Brain pericyte (primary cell): ENCODE measurements at regions not wholly inside any gene's neighbourhood (a gene's known extent, or its start where the extent isn't known, plus 50 kb on each side); places are given as distances from the start of the nearest gene placed in this dataset.

Experiments
- DNase-seq: peaks from one replicate; pipeline ENCODE4 v3.0.0-alpha.2; 2012; ENCODE audit warnings: low read depth, low spot score

DNA sequence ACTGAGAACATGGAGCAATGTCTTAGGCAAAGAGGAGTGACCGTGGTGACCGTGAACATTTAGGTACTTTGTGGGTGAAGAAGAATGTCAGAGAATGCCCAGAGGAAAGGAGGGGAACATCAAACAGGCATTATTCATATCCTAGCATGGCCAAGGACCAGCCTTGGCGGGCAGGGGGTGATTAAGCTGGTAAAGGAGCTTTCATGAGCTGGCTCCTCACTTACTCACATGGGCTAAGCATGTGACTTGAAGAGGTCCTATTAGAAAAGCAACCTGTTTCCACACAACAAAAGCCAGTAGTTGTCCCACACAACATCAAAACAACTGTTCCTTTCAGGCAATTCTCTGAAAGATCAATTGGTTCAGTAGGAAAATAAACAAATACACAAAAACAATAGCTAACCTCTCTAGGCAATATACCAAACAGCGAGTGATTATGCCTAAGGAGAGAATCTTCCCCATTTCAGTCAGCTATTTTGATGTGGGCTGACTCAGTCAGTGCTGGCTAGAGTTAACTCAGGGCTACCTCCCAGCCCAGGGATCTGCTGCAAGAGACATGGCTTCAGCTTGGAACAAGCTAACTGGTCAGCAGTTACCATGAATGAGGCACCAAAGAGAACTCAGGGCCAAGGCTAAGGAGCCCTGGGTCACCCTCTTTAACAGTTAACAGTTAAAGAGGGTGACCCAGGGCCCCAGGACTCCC, 283.5 kb downstream of the ARHGAP12 start:
- DNase-seq = no peak

DNA sequence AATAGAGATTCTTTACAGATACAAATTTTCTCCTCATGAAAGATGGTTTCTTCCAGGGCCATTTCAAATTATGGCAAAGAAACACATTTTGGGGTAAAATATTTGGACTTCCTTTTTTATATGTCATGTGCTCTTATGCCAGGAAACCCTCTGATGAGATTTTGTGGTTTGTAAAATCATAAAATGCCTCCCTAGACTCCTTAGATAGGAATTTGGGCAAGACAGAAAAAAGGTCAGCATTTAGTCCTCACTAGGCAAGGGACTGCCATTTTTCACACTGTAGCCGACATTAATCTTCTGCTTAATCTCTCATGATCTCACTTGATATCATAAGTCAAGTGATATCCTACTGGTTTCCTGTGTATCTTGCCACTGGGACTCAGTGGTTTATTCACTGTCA, 286.4 kb downstream of the ARHGAP12 start:
- no peak for DNase-seq

DNA sequence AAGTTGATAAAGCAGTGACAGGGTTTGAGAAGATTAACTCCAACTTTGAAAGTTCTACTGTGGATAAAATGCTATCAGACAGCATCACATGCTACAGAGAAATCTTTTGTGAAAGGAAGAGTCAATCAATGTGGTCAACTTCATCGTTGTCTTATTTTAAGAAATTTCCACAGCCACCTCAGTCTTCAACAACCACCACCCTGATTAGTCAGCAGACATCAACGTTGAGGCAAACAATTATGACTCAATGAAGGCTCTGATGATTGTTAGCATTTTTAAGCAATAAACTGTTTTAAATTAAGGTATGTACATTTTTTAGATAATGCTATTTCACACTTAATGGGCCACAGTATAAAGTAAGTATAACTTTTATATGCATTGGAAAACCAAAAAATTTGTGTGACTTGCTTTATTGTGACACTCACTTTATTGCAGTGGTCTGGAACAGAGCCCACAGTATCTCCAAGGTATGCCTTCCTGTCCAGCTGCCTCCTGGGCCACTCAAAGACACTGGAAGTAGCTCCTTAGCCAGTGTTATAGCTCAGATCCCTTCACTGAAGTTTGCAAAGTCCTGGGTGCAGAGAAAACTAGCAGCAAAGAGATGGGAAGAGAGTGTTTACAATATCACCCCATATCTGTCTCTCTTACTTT, 293.1 kb downstream of the ARHGAP12 start:
- DNase-seq = no peak

DNA sequence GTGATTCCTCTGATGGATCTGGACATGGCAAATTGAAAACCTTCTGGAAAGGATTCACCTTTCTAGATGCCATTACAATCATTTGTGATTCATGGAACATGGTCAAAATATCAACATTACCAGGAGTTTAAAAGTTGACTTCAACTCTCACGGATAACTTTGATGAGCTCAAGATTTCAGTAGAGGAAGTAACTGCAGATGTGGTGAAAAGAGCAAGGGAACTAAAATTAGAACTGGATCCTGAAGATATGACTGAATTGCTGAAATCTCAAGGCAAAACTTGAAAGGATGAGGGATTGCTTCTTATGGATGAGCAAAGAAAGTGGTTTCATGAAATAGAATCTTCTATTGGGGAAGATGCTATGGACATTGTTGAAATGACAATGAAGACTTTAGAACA, 293.6 kb downstream of the ARHGAP12 start:
- no peak for DNase-seq

DNA sequence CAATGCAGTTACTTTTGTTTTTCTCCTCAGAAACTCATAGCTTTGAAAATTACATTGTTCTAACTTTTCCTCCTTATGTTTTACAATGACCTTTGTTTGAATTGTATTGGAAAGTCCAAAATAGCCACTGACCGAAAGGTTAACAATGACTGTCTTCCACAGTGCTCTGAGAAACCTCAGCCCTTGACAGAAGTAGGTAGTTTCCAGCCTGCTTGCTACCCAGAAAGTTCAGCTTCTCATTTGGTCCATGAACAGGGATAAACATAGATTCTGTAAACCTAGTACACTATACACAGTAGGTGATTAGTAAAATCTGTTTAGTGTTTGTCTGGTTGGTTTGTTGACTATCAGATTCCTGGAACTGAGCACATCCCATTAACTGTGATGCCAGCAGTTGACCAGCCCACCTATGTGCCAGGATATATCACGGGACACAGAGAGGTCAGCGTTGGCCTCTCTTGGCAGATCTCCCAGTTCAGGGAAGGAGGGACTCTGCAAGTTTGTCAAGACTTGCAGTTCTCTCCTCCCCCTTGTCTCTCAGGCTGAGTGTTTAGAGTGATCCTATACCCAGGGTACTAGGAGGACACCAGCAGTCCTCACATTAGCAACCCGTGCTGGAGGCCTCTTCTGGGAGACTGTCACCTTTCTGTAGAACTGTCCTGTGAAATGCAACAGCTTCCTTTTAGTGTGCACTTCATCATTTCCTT, 297.6 kb downstream of the ARHGAP12 start:
- DNase-seq = no peak

DNA sequence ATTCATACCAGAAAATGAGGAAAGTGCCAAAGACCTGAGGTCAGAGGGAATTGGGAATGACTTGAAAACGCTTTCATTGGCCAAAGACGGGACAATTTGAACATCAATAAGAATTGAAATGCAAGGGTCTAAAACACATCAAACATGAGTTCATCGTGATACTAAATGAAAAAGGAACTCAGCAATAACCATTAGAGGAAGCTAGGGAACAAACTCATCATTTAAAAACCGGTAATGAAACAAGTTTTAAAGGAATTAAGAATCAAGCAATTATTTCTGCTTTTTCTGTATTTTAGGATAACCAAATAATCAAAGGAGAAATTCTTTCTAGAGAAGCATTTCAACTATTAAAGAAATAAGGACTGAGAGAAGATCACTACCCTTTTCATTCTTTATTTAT, 303.1 kb downstream of the ARHGAP12 start:
- no peak for DNase-seq

DNA sequence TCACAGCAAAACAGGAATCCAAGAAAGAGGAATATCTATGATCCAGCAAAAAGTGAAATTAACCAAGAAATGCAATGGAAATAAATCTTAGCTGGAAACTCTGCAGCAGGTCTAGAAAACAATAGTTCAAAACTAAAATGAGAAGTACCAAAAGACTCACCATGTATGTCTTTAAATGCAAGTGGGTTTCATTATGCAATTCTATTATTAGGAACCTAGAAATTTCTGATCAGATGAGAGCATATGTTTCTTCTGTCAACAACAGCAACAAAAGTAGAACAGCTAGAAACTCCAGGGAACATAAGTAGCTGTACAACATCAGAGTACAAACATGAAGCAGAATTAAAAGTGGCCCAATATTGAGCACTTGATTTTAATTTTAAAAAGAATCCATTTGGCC, 304.0 kb downstream of the ARHGAP12 start:
- no peak for DNase-seq

DNA sequence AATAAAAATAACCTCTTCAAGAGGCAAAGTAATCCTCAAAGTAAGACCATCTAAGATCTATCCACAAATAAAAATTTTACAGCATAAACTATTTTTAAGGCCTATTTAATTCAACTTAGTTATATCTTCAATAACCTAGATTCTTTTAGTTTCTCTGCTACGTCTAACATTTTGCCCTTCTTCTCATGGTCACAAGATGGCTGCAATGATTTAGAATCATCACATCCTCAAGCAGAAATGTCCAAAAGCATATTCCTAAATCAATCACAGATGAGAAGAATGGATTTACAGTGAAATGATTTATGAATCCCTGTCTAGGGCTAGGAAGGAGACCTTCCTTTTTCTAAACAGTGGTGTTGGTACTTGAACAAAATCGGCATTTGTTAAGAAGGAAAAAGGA, 304.7 kb downstream of the ARHGAP12 start:
- DNase-seq = no peak

DNA sequence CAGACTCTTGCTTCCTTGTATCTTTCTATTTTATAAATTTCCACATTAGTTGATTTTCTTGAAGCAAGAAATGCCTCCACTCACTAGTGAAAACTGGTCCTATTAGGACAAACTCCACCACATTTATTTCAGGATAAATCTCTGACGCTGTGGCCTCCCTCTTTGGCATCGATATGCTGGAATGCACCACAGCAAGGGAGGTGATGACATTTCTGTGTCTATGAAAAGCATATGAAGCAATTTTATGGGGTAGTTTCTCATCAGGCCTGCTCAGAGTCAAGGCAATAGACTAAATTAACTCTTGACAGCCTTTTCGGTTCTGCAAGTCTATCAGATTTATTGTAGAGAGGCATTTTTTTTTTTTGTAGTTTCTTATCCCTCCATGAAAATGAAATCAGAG, 304.4 kb downstream of the ZEB1 start:
- DNase-seq = no peak

DNA sequence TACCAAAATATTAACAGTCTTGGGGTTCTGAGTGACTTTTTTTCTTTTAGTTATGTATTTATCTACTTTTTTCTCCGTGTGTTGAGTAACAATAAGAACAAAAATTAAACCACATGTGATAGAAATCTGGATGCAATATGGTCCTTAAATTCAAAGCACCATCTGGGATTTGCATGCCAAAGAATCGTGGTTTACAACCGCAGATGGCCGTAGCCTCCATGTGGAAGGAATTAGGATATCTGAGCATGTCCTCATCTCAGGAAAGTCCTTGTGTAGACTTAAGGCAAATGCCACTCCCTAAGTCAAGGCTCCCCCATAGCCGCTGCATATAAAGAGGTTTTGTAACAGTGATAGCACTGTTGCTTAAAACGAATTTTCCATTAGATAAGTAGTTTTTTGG, 304.0 kb downstream of the ZEB1 start:
- no peak for DNase-seq

DNA sequence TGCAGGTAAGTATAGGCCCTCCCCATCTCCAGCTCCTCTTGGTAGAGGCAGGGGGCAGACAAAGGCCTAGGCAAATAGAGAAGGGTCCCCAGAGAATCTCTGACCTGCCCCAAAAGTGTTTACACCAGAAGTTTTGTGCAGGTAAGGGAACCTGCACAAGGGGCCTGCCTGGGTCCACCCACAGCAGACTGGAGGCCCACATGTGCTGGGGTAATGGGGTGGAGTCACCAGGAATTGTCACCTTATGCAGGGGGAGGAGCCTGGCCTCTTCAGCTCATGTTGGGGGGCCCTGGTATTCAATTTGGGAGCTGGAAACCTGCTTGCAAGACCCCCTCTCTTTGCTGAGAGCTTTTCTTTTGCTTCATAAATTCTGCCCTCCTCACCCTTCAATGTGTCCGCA, 302.7 kb downstream of the ZEB1 start:
- no peak for DNase-seq

DNA sequence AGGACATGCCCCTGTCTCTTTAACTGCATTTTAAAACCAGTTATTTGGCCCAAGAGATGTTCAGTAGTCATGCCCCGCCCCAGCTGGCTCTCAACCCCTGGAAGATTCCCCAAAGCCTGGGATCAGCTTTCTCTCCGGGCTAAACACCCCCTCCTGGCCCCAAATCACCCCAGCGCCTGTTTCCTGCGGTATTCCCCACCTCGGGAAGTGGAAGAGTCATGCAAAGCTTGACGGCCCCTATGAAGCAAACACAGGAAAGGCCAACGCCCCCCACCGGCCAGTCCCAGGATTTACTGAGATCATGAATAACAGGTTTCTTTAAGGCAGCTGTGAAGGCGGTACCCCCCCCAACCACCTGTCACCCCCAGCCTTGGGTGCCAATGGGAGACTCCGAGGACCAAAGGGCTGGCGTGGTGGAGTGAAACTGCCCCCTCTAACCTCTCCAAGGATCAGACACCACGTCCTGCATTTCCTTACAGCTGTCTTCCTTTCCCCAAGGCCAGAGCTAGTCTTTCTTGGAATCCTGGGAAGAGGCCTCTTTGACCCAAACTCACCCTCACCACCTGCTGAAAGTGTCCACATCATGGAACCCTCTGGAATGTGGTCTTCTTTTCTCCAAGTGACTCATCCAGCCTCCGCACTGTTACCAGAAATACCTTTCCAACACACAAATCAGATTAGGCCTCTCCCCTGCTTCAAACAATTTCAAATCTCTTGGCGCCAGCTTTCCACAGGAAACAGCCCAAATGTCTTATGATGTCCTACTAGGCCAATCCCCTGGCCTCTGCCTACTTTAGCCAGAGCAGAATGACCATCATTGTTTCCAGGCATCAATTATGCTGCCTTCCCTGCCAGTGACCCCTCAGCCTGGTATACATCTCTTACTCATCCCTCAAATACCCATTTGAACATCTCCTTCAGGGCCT, 301.5 kb downstream of the ZEB1 start:
- DNase-seq = no peak

DNA sequence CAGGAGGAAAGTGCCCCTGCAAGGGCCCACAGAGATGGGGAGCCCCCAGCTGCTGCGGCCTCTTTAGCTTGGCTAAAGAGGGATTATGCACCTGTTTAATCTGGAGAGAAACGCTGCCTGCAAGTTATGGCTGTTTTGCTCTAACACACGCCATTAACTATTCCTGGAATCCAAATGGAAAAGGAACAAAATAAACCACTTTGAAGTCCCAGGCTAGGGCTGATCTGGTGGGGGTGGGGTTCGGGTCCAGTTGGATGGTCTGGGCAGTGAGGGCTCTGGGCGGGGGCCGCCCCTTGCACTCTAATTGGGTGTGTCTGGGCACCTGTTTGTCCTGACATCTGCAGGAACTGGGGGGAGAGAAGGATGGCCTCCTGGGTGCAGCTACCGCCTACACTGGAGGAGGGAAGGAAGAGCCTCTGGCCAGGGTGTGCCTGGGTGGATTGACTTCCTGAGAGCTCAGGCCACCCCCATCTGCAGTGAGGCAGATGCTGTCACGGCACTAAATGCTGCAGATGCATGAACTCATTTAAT, 300.6 kb downstream of the ZEB1 start:
- no peak for DNase-seq

DNA sequence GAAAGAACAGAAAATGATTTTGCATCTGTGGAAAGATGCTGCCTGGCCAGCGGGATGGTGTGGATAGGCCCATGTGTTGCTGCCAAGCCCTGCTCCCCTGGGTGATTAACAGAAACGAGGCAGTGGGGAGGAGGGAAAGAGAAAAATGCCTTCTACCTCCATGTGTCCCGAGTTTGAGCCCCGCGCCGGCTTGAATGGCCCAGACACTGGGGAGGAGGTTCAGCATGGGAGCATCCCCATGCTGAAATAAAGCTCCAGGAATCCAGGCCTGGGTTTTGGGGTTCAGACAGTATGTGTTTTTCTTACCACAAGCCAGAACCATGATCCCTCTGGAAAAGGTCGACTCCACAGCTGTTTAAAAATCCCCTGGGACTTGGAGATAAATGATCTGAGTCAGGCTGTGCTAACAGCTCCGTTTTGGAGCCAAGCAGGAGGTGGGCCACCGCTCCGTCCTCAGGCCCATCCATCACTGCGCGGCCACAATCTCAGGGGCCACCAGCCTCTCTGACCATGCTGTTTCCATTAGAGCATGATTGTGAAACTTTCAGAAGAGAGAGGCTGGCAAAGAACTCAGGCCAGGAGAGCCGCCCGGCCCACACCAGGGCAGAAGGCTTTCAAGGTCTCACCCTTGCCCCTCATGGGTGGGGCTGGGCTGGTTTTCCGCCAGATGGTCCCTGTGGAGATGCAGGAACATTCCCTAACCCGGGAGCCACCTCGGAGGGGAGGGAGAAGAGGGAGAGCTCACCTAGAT, 299.7 kb downstream of the ZEB1 start:
- DNase-seq = no peak

DNA sequence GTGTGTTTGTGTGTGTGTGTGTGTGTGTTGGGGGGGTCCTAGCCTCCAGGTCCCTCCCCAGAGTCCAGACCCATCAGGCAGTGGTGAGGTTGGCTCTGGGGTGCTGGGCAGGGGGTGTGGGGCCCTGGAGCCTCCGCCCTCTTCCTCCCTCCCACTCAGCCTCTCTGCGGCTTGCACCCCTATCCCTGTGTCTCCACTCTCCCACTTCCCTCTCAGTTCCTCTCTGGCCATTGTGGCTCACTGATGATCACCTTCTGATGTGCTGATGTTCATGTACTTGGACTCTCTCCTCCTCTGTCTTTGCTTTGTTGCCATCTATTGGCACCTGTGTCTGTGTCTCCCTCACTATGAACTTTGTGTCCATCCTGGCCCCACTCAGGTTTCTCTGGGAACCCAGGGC, 298.7 kb downstream of the ZEB1 start:
- no peak for DNase-seq

DNA sequence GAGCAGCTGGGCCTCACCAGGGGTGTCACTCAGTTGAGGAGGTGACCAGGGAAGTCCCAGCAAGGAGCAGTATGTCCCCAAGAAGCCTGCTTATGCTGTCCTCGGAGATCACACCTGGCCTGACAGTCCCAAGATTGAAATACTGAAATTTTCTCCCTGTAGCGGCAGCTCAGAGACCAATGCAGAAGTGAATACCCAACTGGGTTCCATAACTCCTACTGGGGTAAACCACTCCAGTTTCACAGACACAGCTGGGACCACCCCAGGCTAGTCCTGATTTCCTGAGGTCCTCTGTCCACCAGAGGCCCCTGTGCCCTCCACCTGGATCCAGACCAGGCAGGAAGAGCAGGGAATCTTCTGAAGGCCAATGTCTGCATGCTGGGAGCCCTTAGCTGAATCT, 298.1 kb downstream of the ZEB1 start:
- no peak for DNase-seq

DNA sequence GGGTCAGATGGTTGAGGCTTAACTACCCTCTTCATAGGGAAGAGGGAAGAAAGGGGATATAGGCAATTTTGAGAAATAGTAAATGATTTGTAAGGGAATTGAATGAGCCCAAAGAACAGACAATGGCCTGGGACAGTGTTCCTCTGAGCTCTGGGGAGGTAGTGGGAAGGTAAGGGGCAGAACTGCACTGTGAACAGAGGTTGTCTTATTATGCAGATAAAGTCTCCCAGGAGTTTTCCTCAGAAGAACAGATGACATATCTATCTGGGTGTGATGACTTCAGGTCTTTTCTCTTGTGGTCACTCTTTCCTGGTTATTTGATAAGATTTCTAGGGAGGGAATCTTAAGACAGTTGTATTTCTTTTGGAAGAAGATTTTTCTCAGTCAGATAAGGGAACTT, 296.1 kb downstream of the ZEB1 start:
- no peak for DNase-seq

DNA sequence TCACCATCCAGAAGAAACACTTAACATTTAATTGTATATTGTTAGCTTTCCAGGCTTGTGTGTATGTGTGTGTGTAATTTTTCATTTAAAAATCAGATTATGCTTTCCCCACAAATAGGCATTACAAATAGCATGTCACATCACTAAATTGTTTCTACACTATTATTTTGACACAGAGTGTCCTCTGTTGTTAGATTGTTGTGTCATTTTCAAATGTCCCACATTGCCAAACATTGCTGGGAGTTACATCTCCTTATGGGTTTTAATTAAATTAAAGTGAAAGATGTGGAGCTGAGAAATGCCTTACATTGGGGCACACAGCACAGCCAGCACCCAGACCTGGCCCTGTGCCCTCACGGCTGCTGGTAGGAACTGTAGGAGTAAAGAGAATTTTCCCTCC, 295.6 kb downstream of the ZEB1 start:
- no peak for DNase-seq

DNA sequence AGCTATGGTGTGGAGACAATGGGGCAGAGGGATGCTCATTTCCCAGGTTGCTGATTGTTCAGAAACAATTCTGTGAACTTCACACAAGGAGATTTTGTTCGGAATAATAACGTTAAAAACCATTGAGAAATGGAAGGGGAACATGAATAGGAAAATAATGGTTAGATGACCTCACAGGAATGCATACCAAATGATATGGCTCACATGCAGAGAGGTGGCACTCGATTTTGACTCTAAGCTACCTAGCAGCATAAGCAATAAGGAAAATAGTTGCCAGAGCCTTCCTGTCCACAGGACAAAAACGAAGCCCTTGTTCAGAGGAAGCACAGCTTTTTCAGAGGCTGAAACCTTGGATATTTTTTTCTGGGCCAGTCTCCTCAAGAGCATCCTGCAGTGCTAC, 293.1 kb downstream of the ZEB1 start:
- no peak for DNase-seq

DNA sequence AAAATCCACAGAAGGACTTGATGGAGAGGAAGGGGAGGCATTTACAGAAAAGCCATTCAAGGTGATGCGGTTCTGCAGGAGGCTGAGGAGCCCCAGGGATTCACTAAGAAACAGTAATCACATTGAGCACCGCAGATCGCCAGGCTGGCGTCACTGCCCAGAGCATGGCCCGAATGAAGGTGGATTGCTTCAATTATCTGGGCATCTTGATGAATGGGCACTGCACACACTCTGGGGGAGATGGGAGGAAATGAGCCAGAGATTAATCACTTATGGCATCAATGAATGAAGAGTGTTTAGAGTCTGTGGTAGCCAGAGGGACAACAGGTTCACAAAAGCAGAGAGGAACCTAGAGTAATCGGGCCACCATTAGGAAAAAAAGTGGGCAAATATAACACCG, 292.1 kb downstream of the ZEB1 start:
- DNase-seq = no peak

DNA sequence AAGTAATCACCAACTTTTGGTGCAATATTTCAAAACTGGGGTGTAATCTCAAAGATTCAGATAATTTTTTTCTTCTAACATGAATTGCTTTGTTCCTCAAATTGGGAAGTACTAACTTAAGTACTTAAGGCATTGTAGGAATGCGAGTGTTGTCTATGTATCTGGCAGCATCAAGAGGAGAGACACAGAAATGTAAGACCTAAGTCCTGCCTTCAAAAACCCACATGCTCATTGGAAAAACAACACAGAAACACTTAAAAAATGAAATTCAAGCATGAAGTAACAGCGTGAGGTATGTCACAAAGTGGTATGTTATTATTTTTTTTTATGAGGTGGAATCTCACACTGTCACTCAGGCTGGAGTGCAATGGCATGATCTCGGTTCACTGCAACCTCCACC, 288.5 kb downstream of the ZEB1 start:
- DNase-seq = no peak
